ENCODE measurements at regions not wholly inside any gene's neighbourhood (a gene's known extent, or its start where the extent isn't known, plus 50 kb on each side); places are given as distances from the start of the nearest gene placed in this dataset.

DNA sequence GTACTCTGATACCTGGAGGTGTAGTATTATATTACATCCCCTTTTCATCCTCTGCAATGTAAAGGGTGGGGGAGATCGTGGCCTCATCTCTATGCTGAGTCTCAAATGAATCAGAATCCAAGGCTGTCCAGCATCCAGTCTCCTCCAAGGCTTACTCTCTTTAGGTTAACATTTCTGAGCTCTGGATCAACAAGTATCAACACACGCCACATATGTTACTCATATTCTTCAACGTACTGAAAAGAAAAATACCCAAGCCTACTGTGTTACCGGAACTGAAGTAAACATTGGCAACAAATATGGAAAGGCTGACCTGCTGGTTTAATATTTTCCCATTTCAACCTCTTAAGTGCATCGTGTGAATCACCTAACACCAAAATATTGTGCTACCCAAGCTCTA is 241.8 kb downstream of the GAS1 start:
- TF ChIP-seq, protein P1, sequence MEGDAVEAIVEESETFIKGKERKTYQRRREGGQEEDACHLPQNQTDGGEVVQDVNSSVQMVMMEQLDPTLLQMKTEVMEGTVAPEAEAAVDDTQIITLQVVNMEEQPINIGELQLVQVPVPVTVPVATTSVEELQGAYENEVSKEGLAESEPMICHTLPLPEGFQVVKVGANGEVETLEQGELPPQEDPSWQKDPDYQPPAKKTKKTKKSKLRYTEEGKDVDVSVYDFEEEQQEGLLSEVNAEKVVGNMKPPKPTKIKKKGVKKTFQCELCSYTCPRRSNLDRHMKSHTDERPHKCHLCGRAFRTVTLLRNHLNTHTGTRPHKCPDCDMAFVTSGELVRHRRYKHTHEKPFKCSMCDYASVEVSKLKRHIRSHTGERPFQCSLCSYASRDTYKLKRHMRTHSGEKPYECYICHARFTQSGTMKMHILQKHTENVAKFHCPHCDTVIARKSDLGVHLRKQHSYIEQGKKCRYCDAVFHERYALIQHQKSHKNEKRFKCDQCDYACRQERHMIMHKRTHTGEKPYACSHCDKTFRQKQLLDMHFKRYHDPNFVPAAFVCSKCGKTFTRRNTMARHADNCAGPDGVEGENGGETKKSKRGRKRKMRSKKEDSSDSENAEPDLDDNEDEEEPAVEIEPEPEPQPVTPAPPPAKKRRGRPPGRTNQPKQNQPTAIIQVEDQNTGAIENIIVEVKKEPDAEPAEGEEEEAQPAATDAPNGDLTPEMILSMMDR (IDR thresholded peaks at IDR 0.05; ENCODE audit: low read depth, low read length): no peak
- DNase-seq: no peak
- H3K9me3 ChIP-seq: no peaks in the 10 kb centered on the region
- H3K36me3 ChIP-seq: no peaks in the 10 kb centered on the region
- H3K4me1 ChIP-seq: no peaks in the 10 kb centered on the region
- H3K4me3 ChIP-seq (ENCODE audit: low read depth, low read length): no peak overlapping the region
- H3K27me3 ChIP-seq: no peaks in the 10 kb centered on the region

DNA sequence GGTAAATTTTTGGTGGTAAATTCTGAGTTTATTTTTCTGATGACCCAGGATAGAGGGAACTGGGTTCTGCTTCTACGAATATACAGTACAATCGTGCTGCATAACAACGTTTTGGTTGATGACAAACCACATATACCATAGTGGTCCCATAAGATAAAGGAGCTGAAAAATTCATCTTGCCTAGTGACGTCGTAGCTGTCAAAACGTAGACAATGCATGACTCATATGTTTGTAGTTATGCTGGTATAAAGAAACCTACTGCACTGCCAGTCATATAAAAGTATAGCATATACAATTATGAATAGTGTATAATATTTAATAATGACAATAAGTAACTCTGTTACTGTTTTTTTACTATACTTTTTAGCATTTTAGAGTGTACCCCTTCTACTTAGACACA is 244.0 kb downstream of the GAS1 start:
- Histone ChIP-seq H3K4me3 (ENCODE audit: low read depth, low read length) (no peak overlapping the region), H3K27me3 (no peaks in the 10 kb centered on the region), H3K36me3 (no peaks in the 10 kb centered on the region), H3K4me1 (no peaks in the 10 kb centered on the region), H3K9me3 (no peaks in the 10 kb centered on the region)
- DNase-seq: no peak
- TF ChIP-seq, protein P1 (IDR thresholded peaks at IDR 0.05; ENCODE audit: low read depth, low read length): no peak

DNA sequence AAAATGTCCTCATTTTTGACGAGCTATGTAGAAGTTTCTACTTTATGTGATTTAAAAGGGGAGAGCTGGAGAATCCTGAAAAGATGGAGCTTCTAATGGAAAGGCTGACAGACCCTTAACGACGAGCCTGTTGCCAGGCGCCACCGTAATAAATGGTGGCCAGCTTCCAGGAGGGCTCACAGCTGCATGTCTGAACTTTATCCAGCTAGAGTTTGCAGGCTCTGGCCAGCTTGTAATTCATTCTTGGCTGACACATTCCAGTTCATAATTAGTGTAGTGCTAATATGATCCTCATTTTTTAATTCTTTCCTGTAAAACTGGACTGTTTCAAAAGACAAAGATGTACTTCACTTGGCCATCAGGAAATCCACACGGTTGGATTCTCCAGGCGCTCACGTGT is 246.7 kb downstream of the GAS1 start:
- H3K4me3 ChIP-seq (ENCODE audit: low read depth, low read length): no peak overlapping the region
- TF ChIP-seq, protein P1 (IDR thresholded peaks at IDR 0.05; ENCODE audit: low read depth, low read length): no peak
- no peaks in the 10 kb centered on the region for H3K27me3 ChIP-seq
- H3K36me3 ChIP-seq: no peaks in the 10 kb centered on the region
- no peak for DNase-seq
- no peaks in the 10 kb centered on the region for H3K9me3 ChIP-seq
- H3K4me1 ChIP-seq: no peaks in the 10 kb centered on the region

DNA sequence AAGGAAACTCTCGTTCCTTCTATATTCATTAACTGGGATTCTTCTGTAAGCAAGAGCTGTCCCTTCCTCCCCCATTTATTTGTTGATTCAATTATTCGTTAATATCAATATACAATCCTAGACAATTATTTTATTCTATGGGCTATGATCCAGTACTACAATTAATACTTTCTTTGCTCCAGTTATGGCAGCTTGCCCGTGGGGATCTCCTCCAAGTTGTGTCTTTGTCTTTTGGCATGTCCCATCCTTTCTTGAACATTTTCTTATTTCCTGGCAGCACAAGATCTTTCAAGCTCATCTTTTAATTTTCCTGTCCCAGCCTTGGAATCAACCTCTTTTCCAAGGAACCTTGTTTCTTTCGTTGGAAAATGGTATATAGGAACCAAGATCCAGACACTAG is 249.3 kb downstream of the GAS1 start:
- Histone ChIP-seq H3K27me3 (no peaks in the 10 kb centered on the region), H3K4me3 (ENCODE audit: low read depth, low read length) (no peak overlapping the region), H3K4me1 (no peaks in the 10 kb centered on the region), H3K9me3 (no peaks in the 10 kb centered on the region), H3K36me3 (no peaks in the 10 kb centered on the region)
- TF ChIP-seq, protein P1 (IDR thresholded peaks at IDR 0.05; ENCODE audit: low read depth, low read length): no peak
- DNase-seq: no peak

DNA sequence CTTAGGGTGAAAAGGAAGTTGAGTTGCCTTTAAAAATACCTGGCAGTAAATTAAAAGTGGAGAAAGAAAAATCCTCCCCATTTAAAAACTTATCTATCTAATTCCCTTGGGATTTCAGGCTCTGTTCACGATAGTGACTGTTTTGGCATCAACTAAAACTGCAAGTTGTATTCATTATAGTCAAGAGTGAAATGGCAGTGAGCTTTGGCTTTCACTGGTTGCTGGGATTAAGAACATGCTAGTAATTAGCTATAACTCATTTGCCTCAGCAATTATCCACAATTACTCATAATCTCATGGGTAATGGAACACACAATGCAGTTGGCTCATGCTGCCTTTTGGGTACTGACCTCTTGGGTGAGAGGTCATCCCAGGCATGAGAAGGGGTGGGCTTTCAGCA is 250.1 kb downstream of the GAS1 start:
- Histone ChIP-seq H3K36me3 (no peaks in the 10 kb centered on the region), H3K9me3 (no peaks in the 10 kb centered on the region), H3K4me3 (ENCODE audit: low read depth, low read length) (no peak overlapping the region), H3K27me3 (no peaks in the 10 kb centered on the region), H3K4me1 (no peaks in the 10 kb centered on the region)
- no peak for DNase-seq
- TF ChIP-seq, protein P1 (IDR thresholded peaks at IDR 0.05; ENCODE audit: low read depth, low read length): no peak

DNA sequence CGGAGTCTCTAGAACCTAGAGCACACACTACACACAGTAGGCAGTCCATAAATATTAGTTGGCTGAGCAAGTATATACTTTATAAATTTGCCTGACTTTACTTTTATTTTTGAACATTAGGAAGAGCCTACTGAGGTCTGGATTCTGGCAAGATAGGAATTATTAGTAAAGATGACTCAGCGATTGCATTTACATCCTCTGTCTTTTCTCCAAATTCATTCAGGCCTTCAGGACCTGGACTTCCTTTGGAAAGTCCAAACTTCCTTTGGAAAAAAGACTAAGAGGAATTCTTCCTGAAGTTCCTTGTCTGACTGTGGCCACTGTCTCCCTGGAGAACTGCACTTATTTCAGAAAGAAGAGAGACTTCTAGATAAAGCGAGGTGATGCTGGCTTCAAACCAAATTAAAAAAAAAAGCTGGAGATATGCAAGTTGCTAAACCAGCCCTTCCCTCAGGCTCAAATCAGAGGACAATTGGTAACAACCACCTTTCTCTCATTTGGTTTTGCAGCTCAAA is 251.3 kb downstream of the GAS1 start:
- TF ChIP-seq, protein P1 (IDR thresholded peaks at IDR 0.05; ENCODE audit: low read depth, low read length): no peak
- Histone ChIP-seq H3K9me3 (no peaks in the 10 kb centered on the region), H3K4me3 (ENCODE audit: low read depth, low read length) (no peak overlapping the region), H3K4me1 (no peaks in the 10 kb centered on the region), H3K27me3 (no peaks in the 10 kb centered on the region), H3K36me3 (no peaks in the 10 kb centered on the region)
- no peak for DNase-seq
